ENCODE measurements at regions not wholly inside any gene's neighbourhood (a gene's known extent, or its start where the extent isn't known, plus 50 kb on each side); places are given as distances from the start of the nearest gene placed in this dataset.
"Not testable (repeated sequence)": the region's sequence is repeated elsewhere in the genome, so short reads cannot be mapped to it uniquely, and the experiment has no call there.

GRCh38 chr14:99036611-99037293 is 235.2 kb downstream of the BCL11B start:
- DNase-seq (ENCODE audit: low read depth in 4 of 6, low spot score in 6 of 6): no peak
- Histone ChIP-seq H3K27me3 (ENCODE audit: control insufficient read depth, insufficient read depth, low read length) (peaks cover 4% of the 10 kb centered on the region), H3K4me3 (ENCODE audit: low read depth, low read length) (no peak overlapping the region), H3K4me1 (ENCODE audit: control insufficient read depth, insufficient read depth, low read length) (peaks cover 14% of the 10 kb centered on the region), H3K27ac (ENCODE audit: low read depth, low read length) (no peak overlapping the region), H3K36me3 (ENCODE audit: control insufficient read depth, insufficient read depth, low read length) (no peaks in the 10 kb centered on the region), H3K9me3 (ENCODE audit: control insufficient read depth, insufficient read depth, low read length) (no peaks in the 10 kb centered on the region)
- 94% methylated on average over 23 of the region's 25 CpGs for WGBS (ENCODE audit: insufficient coverage)

GRCh38 chr14:99037326-99037725 is 234.7 kb downstream of the BCL11B start:
- WGBS (ENCODE audit: insufficient coverage): 90% methylated on average over 1 of the region's 1 CpG
- not testable (repeated sequence) for H3K4me3 ChIP-seq (ENCODE audit: low read depth, low read length); H3K27ac ChIP-seq (ENCODE audit: low read depth, low read length); H3K36me3 ChIP-seq (ENCODE audit: control insufficient read depth, insufficient read depth, low read length); DNase-seq (ENCODE audit: low read depth in 4 of 6, low spot score in 6 of 6); H3K27me3 ChIP-seq (ENCODE audit: control insufficient read depth, insufficient read depth, low read length); H3K9me3 ChIP-seq (ENCODE audit: control insufficient read depth, insufficient read depth, low read length)
- H3K4me1 ChIP-seq (ENCODE audit: control insufficient read depth, insufficient read depth, low read length): peaks cover 14% of the 10 kb centered on the region

- H3K4me3 ChIP-seq (ENCODE audit: low read depth, low read length): no peak overlapping the region
- no peak overlapping the region for H3K27ac ChIP-seq (ENCODE audit: low read depth, low read length)
- H3K4me1 ChIP-seq (ENCODE audit: control insufficient read depth, insufficient read depth, low read length): peaks cover 14% of the 10 kb centered on the region
- DNase-seq (ENCODE audit: low read depth in 4 of 6, low spot score in 6 of 6): no peak
- no peaks in the 10 kb centered on the region for H3K36me3 ChIP-seq (ENCODE audit: control insufficient read depth, insufficient read depth, low read length)
- H3K9me3 ChIP-seq (ENCODE audit: control insufficient read depth, insufficient read depth, low read length): no peaks in the 10 kb centered on the region
- H3K27me3 ChIP-seq (ENCODE audit: control insufficient read depth, insufficient read depth, low read length): peaks cover 4% of the 10 kb centered on the region
- WGBS (ENCODE audit: insufficient coverage): 75% methylated on average over 7 of the region's 10 CpGs
Measured at GRCh38 chr14:99037777-99038430, 234.1 kb downstream of the BCL11B start.

GRCh38 chr14:99038431-99038820 is 233.6 kb downstream of the BCL11B start:
- Histone ChIP-seq H3K27me3 (ENCODE audit: control insufficient read depth, insufficient read depth, low read length) (peaks cover 4% of the 10 kb centered on the region), H3K4me3 (ENCODE audit: low read depth, low read length) (no peak overlapping the region), H3K9me3 (ENCODE audit: control insufficient read depth, insufficient read depth, low read length) (no peaks in the 10 kb centered on the region), H3K36me3 (ENCODE audit: control insufficient read depth, insufficient read depth, low read length) (no peaks in the 10 kb centered on the region), H3K4me1 (ENCODE audit: control insufficient read depth, insufficient read depth, low read length) (peaks cover 14% of the 10 kb centered on the region), H3K27ac (ENCODE audit: low read depth, low read length) (no peak overlapping the region)
- WGBS (ENCODE audit: insufficient coverage): 100% methylated on average over 3 of the region's 4 CpGs
- no peak for DNase-seq (ENCODE audit: low read depth in 4 of 6, low spot score in 6 of 6)

- Histone ChIP-seq H3K4me1 (ENCODE audit: control insufficient read depth, insufficient read depth, low read length) (peaks cover 14% of the 10 kb centered on the region), H3K36me3 (ENCODE audit: control insufficient read depth, insufficient read depth, low read length) (no peaks in the 10 kb centered on the region), H3K9me3 (ENCODE audit: control insufficient read depth, insufficient read depth, low read length) (no peaks in the 10 kb centered on the region), H3K27ac (ENCODE audit: low read depth, low read length) (no peak overlapping the region), H3K27me3 (ENCODE audit: control insufficient read depth, insufficient read depth, low read length) (peaks cover 4% of the 10 kb centered on the region), H3K4me3 (ENCODE audit: low read depth, low read length) (no peak overlapping the region)
- WGBS (ENCODE audit: insufficient coverage): 95% methylated on average over 8 of the region's 12 CpGs
- DNase-seq (ENCODE audit: low read depth in 4 of 6, low spot score in 6 of 6): no peak
Measured at GRCh38 chr14:99039331-99040041, 232.5 kb downstream of the BCL11B start.

- DNase-seq (ENCODE audit: low read depth in 4 of 6, low spot score in 6 of 6): peak in 2 of 6 donors; percentile 59 to 66
- no peaks in the 10 kb centered on the region for H3K36me3 ChIP-seq (ENCODE audit: control insufficient read depth, insufficient read depth, low read length)
- H3K4me3 ChIP-seq (ENCODE audit: low read depth, low read length): no peak overlapping the region
- no peak overlapping the region for H3K27ac ChIP-seq (ENCODE audit: low read depth, low read length)
- peaks cover 14% of the 10 kb centered on the region for H3K4me1 ChIP-seq (ENCODE audit: control insufficient read depth, insufficient read depth, low read length)
- H3K27me3 ChIP-seq (ENCODE audit: control insufficient read depth, insufficient read depth, low read length): peaks cover 3% of the 10 kb centered on the region
- H3K9me3 ChIP-seq (ENCODE audit: control insufficient read depth, insufficient read depth, low read length): no peaks in the 10 kb centered on the region
- WGBS (ENCODE audit: insufficient coverage): 44% methylated on average over 10 of the region's 18 CpGs
Measured at GRCh38 chr14:99040052-99040451, 231.9 kb downstream of the BCL11B start.

GRCh38 chr14:99040711-99041110 is 231.3 kb downstream of the BCL11B start:
- WGBS (ENCODE audit: insufficient coverage): 81% methylated on average over 11 of the region's 17 CpGs
- no peak for DNase-seq (ENCODE audit: low read depth in 4 of 6, low spot score in 6 of 6)

GRCh38 chr14:99041141-99041819 is 230.7 kb downstream of the BCL11B start:
- Histone ChIP-seq H3K27me3 (ENCODE audit: control insufficient read depth, insufficient read depth, low read length) (no peaks in the 10 kb centered on the region), H3K9me3 (ENCODE audit: control insufficient read depth, insufficient read depth, low read length) (no peaks in the 10 kb centered on the region), H3K36me3 (ENCODE audit: control insufficient read depth, insufficient read depth, low read length) (no peaks in the 10 kb centered on the region), H3K27ac (ENCODE audit: low read depth, low read length) (no peak overlapping the region), H3K4me1 (ENCODE audit: control insufficient read depth, insufficient read depth, low read length) (peaks cover 6% of the 10 kb centered on the region), H3K4me3 (ENCODE audit: low read depth, low read length) (no peak overlapping the region)
- no peak for DNase-seq (ENCODE audit: low read depth in 4 of 6, low spot score in 6 of 6)
- 76% methylated on average over 8 of the region's 8 CpGs for WGBS (ENCODE audit: insufficient coverage)

More at GRCh38 chr14:99040711-99041110, 231.3 kb downstream of the BCL11B start:
- H3K27ac ChIP-seq (ENCODE audit: low read depth, low read length): no peak overlapping the region
- no peak overlapping the region for H3K4me3 ChIP-seq (ENCODE audit: low read depth, low read length)
- H3K36me3 ChIP-seq (ENCODE audit: control insufficient read depth, insufficient read depth, low read length): no peaks in the 10 kb centered on the region
- H3K9me3 ChIP-seq (ENCODE audit: control insufficient read depth, insufficient read depth, low read length): no peaks in the 10 kb centered on the region
- peaks cover 12% of the 10 kb centered on the region for H3K4me1 ChIP-seq (ENCODE audit: control insufficient read depth, insufficient read depth, low read length)
- H3K27me3 ChIP-seq (ENCODE audit: control insufficient read depth, insufficient read depth, low read length): no peaks in the 10 kb centered on the region

- Histone ChIP-seq H3K27ac (ENCODE audit: low read depth, low read length) (no peak overlapping the region), H3K36me3 (ENCODE audit: control insufficient read depth, insufficient read depth, low read length) (no peaks in the 10 kb centered on the region), H3K4me3 (ENCODE audit: low read depth, low read length) (no peak overlapping the region), H3K27me3 (ENCODE audit: control insufficient read depth, insufficient read depth, low read length) (no peaks in the 10 kb centered on the region), H3K4me1 (ENCODE audit: control insufficient read depth, insufficient read depth, low read length) (peaks cover 5% of the 10 kb centered on the region), H3K9me3 (ENCODE audit: control insufficient read depth, insufficient read depth, low read length) (no peaks in the 10 kb centered on the region)
- WGBS (ENCODE audit: insufficient coverage): 84% methylated on average over 5 of the region's 5 CpGs
- no peak for DNase-seq (ENCODE audit: low read depth in 4 of 6, low spot score in 6 of 6)
Measured at GRCh38 chr14:99041820-99042174, 230.2 kb downstream of the BCL11B start.

Measured in spinal cord (tissue), 9 donors.